B cell (primary cell): ENCODE measurements at regions not wholly inside any gene's neighbourhood (a gene's known extent, or its start where the extent isn't known, plus 50 kb on each side); places are given as distances from the start of the nearest gene placed in this dataset.

ENCODE experiments used
- ATAC-seq: fragments of 200-7000 bp; cut with Tn5 transposase; one replicate; pipeline ENCODE4 v1.10.0; 2021; ENCODE audit warnings: low read depth, mild to moderate bottlenecking, moderate number of reproducible peaks, moderate library complexity
- CTCF ChIA-PET: fragments of 350-600 bp; sonication (Branson Sonifier 250); formaldehyde crosslinking; loops from one replicate; lab custom pipeline; 2021; ENCODE audit warnings: antibody characterized with exemption, inconsistent platforms; lab: Charles Lee
- POLR2A ChIA-PET: fragments of 350-600 bp; sonication (Branson Sonifier 250); formaldehyde crosslinking; loops from one replicate; lab custom pipeline; 2021; ENCODE audit warnings: antibody characterized with exemption; lab: Charles Lee
- DNase-seq: peaks from one replicate; pipeline ENCODE4 v3.0.0; 2013
- H2AFZ ChIP-seq: 2 replicates; pipeline ENCODE4 v1.6.1; 2012; ENCODE audit warnings: mild to moderate bottlenecking, low read depth, low read length; ENCODE audit not compliant: insufficient read depth, poor library complexity, severe bottlenecking
- H3K27ac ChIP-seq, 2 donors: 1 replicate in 1 of 2; 2 replicates in 1 of 2; pipeline ENCODE4 v1.5.1; 2012 to 2013; ENCODE audit warnings: low read length in 2 of 2, mild to moderate bottlenecking in 2 of 2, moderate library complexity in 1 of 2
- H3K27me3 ChIP-seq, 4 experiments: fragments of 200-600 bp in 1 of 4; sonication (generic) in 1 of 4; replicated peaks in 1 of 4; 1 replicate in 2 of 4; 2 replicates in 2 of 4; pipeline versions ENCODE4 v1.6.1 to v1.7.0; 2013 to 2016; ENCODE audit warnings: low read length in 3 of 4, mild to moderate bottlenecking in 2 of 4, mixed read lengths in 1 of 4, moderate library complexity in 1 of 4; ENCODE audit not compliant: insufficient read depth in 4 of 4, control insufficient read depth in 3 of 4; ENCODE audit errors: control extremely low read depth in 1 of 4
- H3K36me3 ChIP-seq, 2 experiments: replicated peaks in 1 of 2; 1 replicate in 1 of 2; 2 replicates in 1 of 2; pipeline versions ENCODE4 v1.6.1 to v1.7.1; 2013; ENCODE audit warnings: low read length in 1 of 2; ENCODE audit not compliant: insufficient read depth in 2 of 2, control insufficient read depth in 1 of 2; ENCODE audit errors: control extremely low read depth in 1 of 2, extremely low read depth in 1 of 2
- H3K4me1 ChIP-seq, 2 donors: fragments of 200-600 bp in 1 of 2; sonication (generic) in 1 of 2; 1 replicate in 1 of 2; 2 replicates in 1 of 2; pipeline versions ENCODE4 v1.5.1 to v1.6.1; 2013 to 2017; ENCODE audit warnings: low read length in 2 of 2; ENCODE audit not compliant: control insufficient read depth in 2 of 2, insufficient read depth in 2 of 2
- H3K4me2 ChIP-seq: replicated peaks from 2 replicates; pipeline ENCODE3; 2012; ENCODE audit warnings: mild to moderate bottlenecking, low read depth, low read length; ENCODE audit not compliant: poor library complexity, severe bottlenecking
- H3K4me3 ChIP-seq, 5 experiments: fragments of 200-600 bp in 1 of 5; sonication (generic) in 1 of 5; 1 replicate in 3 of 5; 2 replicates in 2 of 5; pipeline versions ENCODE4 v1.5.1 to v1.7.0; 2011 to 2016; ENCODE audit warnings: low read length in 4 of 5, mild to moderate bottlenecking in 4 of 5, low read depth in 2 of 5, control low read depth in 1 of 5, moderate library complexity in 1 of 5; ENCODE audit not compliant: insufficient read depth in 1 of 5; ENCODE audit errors: control extremely low read depth in 1 of 5, extremely low read depth in 1 of 5
- H3K79me2 ChIP-seq: fragments of 200-600 bp; sonication (generic); one replicate; pipeline ENCODE4 v1.6.0; 2016; ENCODE audit warnings: low read length; ENCODE audit not compliant: control insufficient read depth, insufficient read depth
- H3K9ac ChIP-seq: fragments of 200-600 bp; sonication (generic); 2 replicates; pipeline ENCODE4 v1.6.1; 2017; ENCODE audit warnings: mild to moderate bottlenecking, low read length, moderate library complexity
- H3K9me3 ChIP-seq, 3 donors: one replicate each; pipeline versions ENCODE4 v1.6.1 to v1.7.1; 2013; ENCODE audit warnings: low read length in 2 of 3; ENCODE audit not compliant: control insufficient read depth in 2 of 3, insufficient read depth in 1 of 3; ENCODE audit errors: control extremely low read depth in 1 of 3
- H4K20me1 ChIP-seq: 2 replicates; pipeline ENCODE4 v1.6.0; 2012; ENCODE audit warnings: mild to moderate bottlenecking, low read length; ENCODE audit not compliant: insufficient read depth, control insufficient read depth, poor library complexity, severe bottlenecking
- H3K27ac Mint-ChIP-seq: one replicate; pipeline ENCODE4 v1.8.0; 2021; ENCODE audit warnings: mixed read lengths
- H3K27me3 Mint-ChIP-seq: one replicate; pipeline ENCODE4 v1.8.0; 2021; ENCODE audit warnings: mixed read lengths
- H3K4me1 Mint-ChIP-seq: one replicate; pipeline ENCODE4 v1.8.0; 2021; ENCODE audit warnings: mixed read lengths
- H3K4me3 Mint-ChIP-seq: one replicate; pipeline ENCODE4 v1.8.0; 2021; ENCODE audit warnings: mixed read lengths
- H3K9me3 Mint-ChIP-seq: one replicate; pipeline ENCODE4 v1.8.0; 2022; ENCODE audit warnings: mixed read lengths; ENCODE audit not compliant: insufficient read depth
- EZH2 ChIP-seq: IDR thresholded peaks from 2 replicates; pipeline ENCODE4 v1.6.1; 2012; ENCODE audit warnings: borderline replicate concordance, low read depth, mild to moderate bottlenecking, moderate library complexity, low read length; ENCODE audit not compliant: insufficient read depth, poor library complexity, severe bottlenecking
- WGBS: methylation state at CpG from one replicate; pipeline ENCODE4 v1.1.5; 2013; ENCODE audit warnings: missing lambda C conversion rate; ENCODE audit not compliant: insufficient coverage; 5-methylcytosine and 5-hydroxymethylcytosine counted together
- intact Hi-C: fragments of 100-400 bp; cut with micrococcal nuclease; formaldehyde crosslinking; loops from one replicate; pipeline ENCODE4 v1.10.0; 2022
- TF ChIP-seq, protein P1 (sequence below): fragments of 200-600 bp; IDR thresholded peaks from one replicate; pipeline ENCODE4 v1.8.0; 2022; ENCODE audit warnings: antibody characterized with exemption, mild to moderate bottlenecking

- TF ChIP-seq, protein P1, sequence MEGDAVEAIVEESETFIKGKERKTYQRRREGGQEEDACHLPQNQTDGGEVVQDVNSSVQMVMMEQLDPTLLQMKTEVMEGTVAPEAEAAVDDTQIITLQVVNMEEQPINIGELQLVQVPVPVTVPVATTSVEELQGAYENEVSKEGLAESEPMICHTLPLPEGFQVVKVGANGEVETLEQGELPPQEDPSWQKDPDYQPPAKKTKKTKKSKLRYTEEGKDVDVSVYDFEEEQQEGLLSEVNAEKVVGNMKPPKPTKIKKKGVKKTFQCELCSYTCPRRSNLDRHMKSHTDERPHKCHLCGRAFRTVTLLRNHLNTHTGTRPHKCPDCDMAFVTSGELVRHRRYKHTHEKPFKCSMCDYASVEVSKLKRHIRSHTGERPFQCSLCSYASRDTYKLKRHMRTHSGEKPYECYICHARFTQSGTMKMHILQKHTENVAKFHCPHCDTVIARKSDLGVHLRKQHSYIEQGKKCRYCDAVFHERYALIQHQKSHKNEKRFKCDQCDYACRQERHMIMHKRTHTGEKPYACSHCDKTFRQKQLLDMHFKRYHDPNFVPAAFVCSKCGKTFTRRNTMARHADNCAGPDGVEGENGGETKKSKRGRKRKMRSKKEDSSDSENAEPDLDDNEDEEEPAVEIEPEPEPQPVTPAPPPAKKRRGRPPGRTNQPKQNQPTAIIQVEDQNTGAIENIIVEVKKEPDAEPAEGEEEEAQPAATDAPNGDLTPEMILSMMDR, result no peak
- TF ChIP-seq EZH2, result no peak
- H3K4me3 Mint-ChIP-seq, result no peak overlapping the region
- no peaks in the 10 kb centered on the region for H3K36me3 ChIP-seq
- no peak overlapping the region for H3K27ac ChIP-seq
- H3K27me3 ChIP-seq, result no peaks in the 10 kb centered on the region
- peaks cover 0 to 10% (median 0%) of the 10 kb centered on the region in 3 donors for H3K9me3 ChIP-seq
- POLR2A ChIA-PET, result no interaction called here
- DNase-seq (no peak), ATAC-seq (no peak)
- no peak overlapping the region for H2AFZ ChIP-seq
- H3K9ac ChIP-seq, result no peak overlapping the region
- H4K20me1 ChIP-seq, result no peaks in the 10 kb centered on the region
- H3K27me3 Mint-ChIP-seq, result no peaks in the 10 kb centered on the region
- no peaks in the 10 kb centered on the region for H3K4me1 Mint-ChIP-seq
- WGBS, result 88% methylated on average over 5 of the region's 17 CpGs
- no peak overlapping the region for H3K27ac Mint-ChIP-seq
- H3K79me2 ChIP-seq, result no peaks in the 10 kb centered on the region
- no peak overlapping the region for H3K4me3 ChIP-seq
- no peaks in the 10 kb centered on the region for H3K9me3 Mint-ChIP-seq
- no peak overlapping the region for H3K4me2 ChIP-seq
- H3K4me1 ChIP-seq, result no peaks in the 10 kb centered on the region
- CTCF ChIA-PET, result no interaction called here
- intact Hi-C loops, result no loop called here
These were observed 325.9 kb downstream of the SOX9 start for GRCh38 chr17:72446525-72447250.

DNA sequence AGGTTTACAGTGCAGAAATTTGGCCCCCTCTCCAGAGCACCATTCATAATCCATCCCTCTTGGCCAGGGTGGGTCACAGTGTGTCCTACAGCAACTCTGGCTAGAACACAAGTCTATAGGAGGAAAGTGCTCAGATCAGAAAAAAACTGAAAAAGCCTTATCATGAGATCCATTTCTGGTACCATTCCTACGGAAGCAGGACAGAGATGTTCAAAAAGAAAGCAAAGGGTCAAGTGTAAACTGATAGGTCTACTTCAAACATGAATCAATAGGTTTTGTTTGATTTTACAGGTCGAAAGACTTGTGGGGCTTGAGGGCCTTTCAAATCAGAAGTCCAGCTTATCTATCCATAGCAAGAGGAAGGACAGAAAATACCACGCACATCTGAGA is 326.4 kb downstream of the SOX9 start:
- no peak for TF ChIP-seq EZH2
- ATAC-seq, result no peak

More for the DNA sequence above, 326.4 kb downstream of the SOX9 start:
- Histone ChIP-seq H4K20me1 (no peaks in the 10 kb centered on the region), H3K9me3 (peaks cover 0 to 10% (median 0%) of the 10 kb centered on the region in 3 donors), H3K79me2 (no peaks in the 10 kb centered on the region), H3K4me1 (no peaks in the 10 kb centered on the region), H3K4me3 (no peak overlapping the region), H3K27ac (no peak overlapping the region), H2AFZ (no peak overlapping the region), H3K4me2 (no peak overlapping the region), H3K27me3 (no peaks in the 10 kb centered on the region), H3K9ac (no peak overlapping the region), H3K36me3 (no peaks in the 10 kb centered on the region)
- intact Hi-C loops, result no loop called here
- Mint-ChIP-seq H3K4me1 (no peaks in the 10 kb centered on the region), H3K9me3 (no peaks in the 10 kb centered on the region), H3K4me3 (no peak overlapping the region), H3K27me3 (no peaks in the 10 kb centered on the region), H3K27ac (no peak overlapping the region)
- CTCF ChIA-PET, result no interaction called here
- POLR2A ChIA-PET, result no interaction called here
- DNase-seq, result no peak
- 67% methylated on average over 1 of the region's 3 CpGs for WGBS
